ENCODE measurements at regions not wholly inside any gene's neighbourhood (a gene's known extent, or its start where the extent isn't known, plus 50 kb on each side); places are given as distances from the start of the nearest gene placed in this dataset.

- no peak for TF ChIP-seq CTCF (IDR thresholded peaks at IDR 0.05; ENCODE audit: borderline replicate concordance, insufficient read depth, low read depth, low read length)
- no peak overlapping the region for H3K4me3 ChIP-seq (ENCODE audit: low read depth, low read length)
Observed at GRCh38 chr11:70512716-70513115, 114.4 kb downstream of the CTTN start.

- TF ChIP-seq CTCF (IDR thresholded peaks at IDR 0.05; ENCODE audit: borderline replicate concordance, insufficient read depth, low read depth, low read length), result no peak
- H3K4me3 ChIP-seq (ENCODE audit: low read depth, low read length), result no peak overlapping the region
Observed at GRCh38 chr11:70517203-70517602, 118.9 kb downstream of the CTTN start.

DNA sequence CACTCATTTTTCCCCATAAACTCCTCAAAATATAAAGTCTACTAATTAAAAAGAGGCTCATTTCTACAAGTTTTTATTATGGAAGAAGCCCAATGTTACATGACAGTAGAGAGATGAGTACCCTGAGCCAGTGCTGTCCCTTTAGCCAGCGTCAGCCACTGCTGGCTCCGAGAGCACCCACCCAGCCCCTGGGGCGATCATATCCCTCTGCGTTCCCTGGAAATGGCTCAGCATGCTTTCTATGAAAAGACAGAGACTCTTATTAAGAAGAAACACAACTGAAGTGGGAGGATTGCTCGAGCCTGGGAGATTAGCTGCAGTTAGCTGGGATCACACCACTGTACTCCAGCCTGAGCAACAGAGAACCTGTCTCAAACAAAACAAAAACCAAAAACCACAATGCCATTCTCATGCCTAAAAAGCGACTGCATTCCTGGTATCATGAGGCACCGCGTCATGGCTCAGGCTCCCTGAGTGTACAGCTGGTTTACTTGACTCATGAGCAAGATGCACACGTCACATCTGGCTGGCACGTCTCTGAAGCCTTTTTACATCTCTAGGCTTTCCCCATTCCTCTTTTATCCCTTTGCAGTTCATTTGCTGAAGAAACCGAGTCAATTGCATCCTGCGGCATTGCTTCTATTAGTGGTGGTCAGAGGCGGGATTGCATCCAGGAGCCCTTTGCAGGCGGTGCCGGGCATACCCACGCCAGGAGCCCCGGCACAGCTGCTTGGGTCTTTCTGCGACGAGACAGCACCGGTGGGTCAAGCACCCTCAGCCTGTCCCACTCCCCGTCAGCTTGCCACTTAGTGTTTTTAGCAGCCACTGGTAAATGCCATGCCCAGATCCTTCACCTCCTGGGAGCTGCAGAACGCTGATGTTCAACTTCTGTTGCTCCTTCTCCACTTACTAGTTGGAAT lies 119.9 kb downstream of the CTTN start:
- H3K4me3 ChIP-seq (ENCODE audit: low read depth, low read length), result no peak overlapping the region
- TF ChIP-seq CTCF (IDR thresholded peaks at IDR 0.05; ENCODE audit: borderline replicate concordance, insufficient read depth, low read depth, low read length), result no peak

DNA sequence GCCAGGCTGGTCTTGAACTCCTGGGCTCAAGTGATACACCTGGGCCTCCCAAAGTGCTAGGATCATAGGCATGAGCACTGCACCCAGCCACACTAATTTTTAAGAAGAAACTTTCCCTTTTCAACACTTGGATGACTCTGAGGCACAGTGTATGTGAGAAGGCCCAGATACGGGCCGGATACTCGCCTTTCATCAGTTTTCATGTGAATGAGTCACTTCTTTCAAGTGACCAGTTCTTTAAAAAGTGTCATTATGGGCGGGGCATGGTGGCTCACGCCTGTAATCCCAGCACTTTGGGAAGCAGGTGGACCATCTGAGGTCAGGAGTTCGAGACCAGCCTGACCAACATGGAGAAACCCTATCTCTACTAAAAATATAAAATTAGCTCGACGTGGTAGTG lies 120.8 kb downstream of the CTTN start:
- H3K4me3 ChIP-seq (ENCODE audit: low read depth, low read length), result no peak overlapping the region
- no peak for TF ChIP-seq CTCF (IDR thresholded peaks at IDR 0.05; ENCODE audit: borderline replicate concordance, insufficient read depth, low read depth, low read length)

DNA sequence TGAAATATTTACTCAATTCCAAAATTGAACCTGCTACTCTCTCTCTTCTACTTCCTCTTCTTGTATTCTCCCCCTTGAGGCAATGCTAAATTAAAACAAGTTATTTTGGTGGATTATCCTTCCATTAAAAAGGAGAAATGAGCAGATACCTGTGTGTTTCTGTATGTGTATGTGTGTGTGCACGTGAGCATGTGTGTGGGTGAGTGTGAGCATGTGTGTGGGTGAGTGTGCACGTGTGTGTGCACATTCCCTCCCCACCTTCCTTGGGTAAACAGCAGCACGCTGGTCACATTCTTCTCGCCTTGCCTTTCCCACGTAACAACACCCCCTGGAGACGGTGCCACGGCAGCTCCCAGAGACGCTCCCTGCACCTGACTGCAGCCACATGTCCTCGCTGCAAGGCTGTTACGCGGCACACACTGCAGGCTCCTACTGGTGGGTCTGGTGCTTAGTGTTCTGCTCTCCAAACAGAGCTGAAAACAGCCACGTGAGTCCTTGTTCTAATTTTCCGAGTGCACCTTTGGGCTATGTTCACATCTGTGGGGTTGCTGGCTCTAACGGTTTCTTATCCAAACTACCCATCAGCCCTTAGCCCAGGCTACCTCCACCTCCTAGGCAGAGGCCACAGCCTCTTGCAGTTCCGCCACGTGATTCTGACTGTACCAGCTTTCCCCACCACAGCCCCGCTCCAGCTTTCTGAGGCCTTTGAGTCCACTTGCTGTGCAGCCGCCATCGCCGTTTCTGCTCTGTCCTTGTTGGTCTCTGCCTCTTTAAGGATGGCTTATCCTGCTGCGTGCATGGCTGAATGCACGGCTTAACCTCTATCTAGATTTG lies 123.4 kb downstream of the CTTN start:
- no peak overlapping the region for H3K4me3 ChIP-seq (ENCODE audit: low read depth, low read length)
- TF ChIP-seq CTCF (IDR thresholded peaks at IDR 0.05; ENCODE audit: borderline replicate concordance, insufficient read depth, low read depth, low read length), result no peak

- no peak overlapping the region for H3K4me3 ChIP-seq (ENCODE audit: low read depth, low read length)
- TF ChIP-seq CTCF (IDR thresholded peaks at IDR 0.05; ENCODE audit: borderline replicate concordance, insufficient read depth, low read depth, low read length), result no peak
Observed at GRCh38 chr11:70522309-70522592, 123.9 kb downstream of the CTTN start.
